ENCODE measurements at regions not wholly inside any gene's neighbourhood (a gene's known extent, or its start where the extent isn't known, plus 50 kb on each side); places are given as distances from the start of the nearest gene placed in this dataset.

- ChIA-PET CTCF (no interaction called here), POLR2A (no interaction called here)
- DNase-seq (ENCODE audit: low read depth, low spot score): no peak
- TF ChIP-seq CTCF (IDR thresholded peaks at IDR 0.05; ENCODE audit: insufficient read depth, low read length, missing control alignments): no peak
- H3K4me3 ChIP-seq (ENCODE audit: low read depth, low read length): no peak overlapping the region
Observed at GRCh38 chr3:22156868-22157267, 405.9 kb upstream of the ZNF385D start.

GRCh38 chr3:22157848-22158247, 406.8 kb upstream of the ZNF385D start:
- POLR2A ChIA-PET: no interaction called here
- CTCF ChIA-PET: no interaction called here

GRCh38 chr3:22159004-22159695, 408.1 kb upstream of the ZNF385D start:
- CTCF ChIA-PET: no interaction called here

More at GRCh38 chr3:22157848-22158247, 406.8 kb upstream of the ZNF385D start:
- H3K4me3 ChIP-seq (ENCODE audit: low read depth, low read length): no peak overlapping the region
- no peak for DNase-seq (ENCODE audit: low read depth, low spot score)
- TF ChIP-seq CTCF (IDR thresholded peaks at IDR 0.05; ENCODE audit: insufficient read depth, low read length, missing control alignments): no peak

GRCh38 chr3:22161315-22161714, 410.3 kb upstream of the ZNF385D start:
- CTCF ChIA-PET: no interaction called here
- TF ChIP-seq CTCF (IDR thresholded peaks at IDR 0.05; ENCODE audit: insufficient read depth, low read length, missing control alignments): no peak
- POLR2A ChIA-PET: no interaction called here
- DNase-seq (ENCODE audit: low read depth, low spot score): no peak
- H3K4me3 ChIP-seq (ENCODE audit: low read depth, low read length): no peak overlapping the region

More at GRCh38 chr3:22159004-22159695, 408.1 kb upstream of the ZNF385D start:
- DNase-seq (ENCODE audit: low read depth, low spot score): no peak
- H3K4me3 ChIP-seq (ENCODE audit: low read depth, low read length): no peak overlapping the region
- POLR2A ChIA-PET: no interaction called here
- no peak for TF ChIP-seq CTCF (IDR thresholded peaks at IDR 0.05; ENCODE audit: insufficient read depth, low read length, missing control alignments)

- TF ChIP-seq CTCF (IDR thresholded peaks at IDR 0.05; ENCODE audit: insufficient read depth, low read length, missing control alignments): no peak
- CTCF ChIA-PET: no interaction called here
- DNase-seq (ENCODE audit: low read depth, low spot score): no peak
Observed at GRCh38 chr3:22170370-22170769, 419.4 kb upstream of the ZNF385D start.

GRCh38 chr3:22172964-22173363, 422.0 kb upstream of the ZNF385D start:
- no peak for DNase-seq (ENCODE audit: low read depth, low spot score)
- ChIA-PET POLR2A (no interaction called here), CTCF (no interaction called here)
- TF ChIP-seq CTCF (IDR thresholded peaks at IDR 0.05; ENCODE audit: insufficient read depth, low read length, missing control alignments): no peak
- no peak overlapping the region for H3K4me3 ChIP-seq (ENCODE audit: low read depth, low read length)

More at GRCh38 chr3:22170370-22170769, 419.4 kb upstream of the ZNF385D start:
- no peak overlapping the region for H3K4me3 ChIP-seq (ENCODE audit: low read depth, low read length)
- POLR2A ChIA-PET: no interaction called here
